Effector memory CD8-positive, alpha-beta T cell (primary cell): ENCODE measurements at regions not wholly inside any gene's neighbourhood (a gene's known extent, or its start where the extent isn't known, plus 50 kb on each side); places are given as distances from the start of the nearest gene placed in this dataset.

Experiments used
- ATAC-seq: fragments of 150-1000 bp; cut with Tn5 transposase; replicated peaks from 2 replicates; pipeline ENCODE4 v1.10.0; 2021; ENCODE audit warnings: mild to moderate bottlenecking, moderate library complexity
- DNase-seq, 3 experiments: peaks; one replicate each; pipeline ENCODE4 v3.0.0; 2021
- H3K27ac Mint-ChIP-seq, 2 donors: one replicate each; pipeline ENCODE4 v1.8.0; 2022; ENCODE audit warnings: mild to moderate bottlenecking in 2 of 2, mixed read lengths in 2 of 2, moderate library complexity in 2 of 2
- H3K27me3 Mint-ChIP-seq, 2 donors: one replicate each; pipeline ENCODE4 v1.8.0; 2022; ENCODE audit warnings: mixed read lengths in 2 of 2
- H3K36me3 Mint-ChIP-seq: one replicate; pipeline ENCODE4 v1.8.0; 2022; ENCODE audit warnings: mild to moderate bottlenecking, moderate library complexity, mixed read lengths; ENCODE audit not compliant: insufficient read depth
- H3K4me1 Mint-ChIP-seq, 2 donors: one replicate each; pipeline ENCODE4 v1.8.0; 2022; ENCODE audit warnings: low read depth in 2 of 2, mixed read lengths in 2 of 2
- H3K4me3 Mint-ChIP-seq, 2 donors: one replicate each; pipeline ENCODE4 v1.8.0; 2022; ENCODE audit warnings: mild to moderate bottlenecking in 2 of 2, mixed read lengths in 2 of 2, moderate library complexity in 2 of 2
- H3K9me3 Mint-ChIP-seq, 2 donors: one replicate each; pipeline ENCODE4 v1.8.0; 2022; ENCODE audit warnings: mixed read lengths in 2 of 2

- Mint-ChIP-seq H3K4me1 (peaks cover 10 to 15% of the 10 kb centered on the region in 2 donors), H3K27ac (no peak overlapping the region), H3K4me3 (no peak overlapping the region), H3K27me3 (peaks cover 0 to 5% of the 10 kb centered on the region in 2 donors), H3K9me3 (no peaks in the 10 kb centered on the region), H3K36me3 (no peaks in the 10 kb centered on the region)
- ATAC-seq (no peak), DNase-seq (no peak)
Observed at GRCh38 chr9:89554307-89555035, 50.3 kb upstream of the GADD45G start.

DNA sequence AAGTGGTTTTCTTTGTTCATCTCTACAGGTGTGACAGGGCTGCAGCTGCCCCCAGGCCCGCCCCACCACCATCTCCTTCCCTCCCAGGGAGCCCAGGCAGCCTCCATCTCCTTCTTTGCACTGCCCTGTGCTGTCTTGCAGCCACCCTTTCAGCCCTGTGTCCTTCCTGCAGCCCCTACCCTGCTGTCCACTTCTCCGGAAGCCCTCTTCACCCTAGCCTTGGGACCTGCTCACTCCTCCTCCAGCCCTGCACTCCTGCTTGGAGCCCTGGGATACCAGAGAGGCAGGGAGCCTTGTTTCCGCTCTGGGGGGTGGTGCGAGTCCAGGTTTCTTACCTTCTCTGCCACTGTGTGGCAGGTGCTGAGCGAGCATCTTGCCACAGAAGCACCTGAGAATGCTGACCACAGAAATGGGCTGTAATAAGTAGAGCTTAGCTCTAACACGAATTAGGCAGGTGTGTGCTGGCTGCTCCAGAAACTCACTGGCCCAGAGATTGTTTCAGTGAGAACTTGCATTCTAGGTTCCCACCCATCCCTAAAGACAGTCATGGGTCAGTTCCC lies 51.3 kb upstream of the GADD45G start:
- Mint-ChIP-seq H3K4me1 (peaks cover 13 to 19% of the 10 kb centered on the region in 2 donors), H3K9me3 (no peaks in the 10 kb centered on the region), H3K27me3 (no peaks in the 10 kb centered on the region)

GRCh38 chr9:89550346-89550927 lies 52.5 kb upstream of the SEMA4D start:
- no peaks in the 10 kb centered on the region for H3K27me3 Mint-ChIP-seq
- ATAC-seq (no peak), DNase-seq (no peak)
- H3K9me3 Mint-ChIP-seq = peaks cover 0 to 8% of the 10 kb centered on the region in 2 donors
- H3K27ac Mint-ChIP-seq = no peak overlapping the region
- peaks cover 3 to 4% of the 10 kb centered on the region in 2 donors for H3K4me1 Mint-ChIP-seq
- H3K4me3 Mint-ChIP-seq = no peak overlapping the region
- H3K36me3 Mint-ChIP-seq = no peaks in the 10 kb centered on the region

More for the DNA sequence above, 51.3 kb upstream of the GADD45G start:
- no peak for ATAC-seq
- Mint-ChIP-seq H3K36me3 (no peaks in the 10 kb centered on the region), H3K4me3 (no peak overlapping the region), H3K27ac (no peak overlapping the region)
- DNase-seq = no peak

DNA sequence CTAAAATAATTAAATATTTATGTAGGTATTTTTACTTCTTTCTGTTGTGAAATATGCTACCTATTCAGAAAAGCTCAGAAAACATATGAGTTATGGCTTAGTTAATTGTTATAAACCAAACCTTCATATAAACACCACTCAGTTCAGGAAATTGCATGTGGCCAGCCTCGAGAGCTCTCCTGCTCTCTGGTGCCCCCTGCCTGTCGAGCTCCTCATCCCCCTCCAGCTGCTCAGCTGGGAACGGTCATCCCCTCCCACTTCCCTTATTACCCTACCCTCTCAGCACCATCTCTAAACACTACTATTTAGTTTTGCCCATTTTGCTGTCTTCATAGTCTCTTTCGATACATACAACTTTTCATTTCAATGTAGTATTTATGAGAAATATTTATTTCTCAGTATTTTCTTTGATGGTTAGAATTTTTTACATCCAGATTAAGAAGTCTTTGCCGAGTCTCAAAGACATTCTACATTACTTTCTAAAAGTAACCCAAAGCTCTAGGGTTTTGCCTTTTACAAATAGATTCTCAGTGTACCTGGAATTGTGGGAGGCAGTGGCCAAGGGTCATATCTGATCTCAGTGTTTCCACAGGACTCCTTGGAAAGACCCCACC lies 51.2 kb upstream of the SEMA4D start:
- ATAC-seq (peak; percentile 100), DNase-seq (peak; percentile 82 to 84 (median 84))
- Mint-ChIP-seq H3K4me1 (peaks cover 3 to 4% of the 10 kb centered on the region in 2 donors), H3K36me3 (no peaks in the 10 kb centered on the region), H3K27me3 (no peaks in the 10 kb centered on the region), H3K27ac (no peak overlapping the region), H3K4me3 (no peak overlapping the region), H3K9me3 (peaks cover 0 to 14% of the 10 kb centered on the region in 2 donors)

DNA sequence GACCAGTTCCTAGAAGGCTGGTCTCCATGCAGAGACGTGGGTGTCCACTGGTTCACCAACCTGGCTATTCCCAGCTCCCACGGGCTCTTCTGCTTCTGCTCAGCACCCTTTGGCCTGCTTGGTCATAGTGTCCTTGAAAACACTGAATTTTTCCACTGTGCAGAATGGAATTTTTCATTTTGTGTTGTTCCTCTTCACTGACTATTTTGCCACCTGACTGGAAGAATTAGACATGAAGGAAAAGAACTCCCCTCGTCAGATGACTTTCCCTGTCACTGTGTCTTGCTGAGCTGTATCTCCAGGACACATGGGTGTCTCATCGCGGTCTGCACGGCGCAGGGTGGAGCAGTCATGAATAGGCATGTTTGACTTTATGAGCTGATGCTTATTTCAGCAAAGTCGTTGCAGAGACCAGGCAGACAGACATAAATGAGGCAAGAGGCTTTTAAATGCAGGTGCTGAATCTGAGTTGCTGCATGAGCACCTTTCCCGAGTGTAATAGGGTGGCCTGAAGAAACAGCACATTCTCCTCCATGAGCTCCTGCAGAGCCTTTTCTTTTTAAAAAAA lies 50.2 kb upstream of the SEMA4D start:
- H3K27ac Mint-ChIP-seq = no peak overlapping the region
- H3K27me3 Mint-ChIP-seq = no peaks in the 10 kb centered on the region
- ATAC-seq = no peak
- H3K4me1 Mint-ChIP-seq = peaks cover 3 to 4% of the 10 kb centered on the region in 2 donors
- H3K9me3 Mint-ChIP-seq = peaks cover 0 to 14% of the 10 kb centered on the region in 2 donors
- no peak overlapping the region for H3K4me3 Mint-ChIP-seq
- no peak for DNase-seq
- H3K36me3 Mint-ChIP-seq = no peaks in the 10 kb centered on the region
